ENCODE measurements at regions not wholly inside any gene's neighbourhood (a gene's known extent, or its start where the extent isn't known, plus 50 kb on each side); places are given as distances from the start of the nearest gene placed in this dataset.

GRCh38 chr10:24150853-24151252 is 58.1 kb upstream of the KIAA1217 start:
- no peak for DNase-seq

- no peak for DNase-seq
Measured at GRCh38 chr10:24152270-24152669, 56.7 kb upstream of the KIAA1217 start.

GRCh38 chr10:24153031-24153430 is 55.9 kb upstream of the KIAA1217 start:
- DNase-seq: no peak

DNA sequence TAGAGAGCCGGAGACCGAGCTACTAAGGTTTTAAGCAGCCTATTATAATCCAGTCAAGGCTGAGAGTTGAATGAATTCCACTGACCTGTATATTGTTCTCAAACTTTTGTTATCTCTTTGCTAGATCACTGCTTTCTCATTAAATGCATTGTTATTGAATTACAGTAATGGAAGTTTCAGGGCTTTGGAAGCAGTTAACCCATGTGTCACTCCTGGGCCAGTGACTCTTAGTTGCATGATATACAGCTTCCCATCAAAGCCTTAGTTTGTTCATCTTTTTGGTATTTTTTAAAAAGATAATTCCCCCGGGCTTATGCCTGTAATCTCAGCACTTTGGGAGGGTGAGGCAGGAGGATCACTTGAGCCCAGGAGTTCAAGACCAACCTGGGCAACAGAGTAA is 55.4 kb upstream of the KIAA1217 start:
- DNase-seq: no peak

DNA sequence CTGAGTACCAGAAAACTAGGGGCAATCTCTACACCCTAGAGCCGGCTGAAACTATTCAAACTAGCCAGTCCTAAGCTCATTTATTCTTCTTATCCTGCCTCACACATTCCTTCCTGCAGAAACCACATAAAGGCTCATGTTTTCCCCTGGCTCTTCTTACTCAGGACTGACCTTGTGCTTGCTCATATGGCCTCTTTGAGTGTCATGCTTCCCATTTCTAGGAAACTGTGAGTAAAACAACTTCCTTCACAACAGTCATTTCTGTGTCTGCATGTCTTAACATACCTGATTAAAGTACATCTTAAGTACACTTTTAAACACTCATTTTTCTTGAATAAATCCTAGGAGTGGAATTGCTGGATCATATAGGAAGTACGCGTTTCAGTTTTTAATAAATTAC is 52.3 kb upstream of the KIAA1217 start:
- no peak for DNase-seq

- no peak for DNase-seq
Measured at GRCh38 chr10:24157567-24157966, 51.4 kb upstream of the KIAA1217 start.
